ENCODE measurements at regions not wholly inside any gene's neighbourhood (a gene's known extent, or its start where the extent isn't known, plus 50 kb on each side); places are given as distances from the start of the nearest gene placed in this dataset.

- WGBS, 2 donors = 85 to 92% methylated on average over 1 of the region's 1 CpG
- Histone ChIP-seq H3K4me1 (peaks cover 0 to 4% (median 0%) of the 10 kb centered on the region in 4 donors), H3K27ac (no peak overlapping the region), H3K27me3 (no peaks in the 10 kb centered on the region), H3K9me3 (no peaks in the 10 kb centered on the region), H3K36me3 (no peaks in the 10 kb centered on the region), H3K4me3 (no peak overlapping the region)
- intact Hi-C loops (cut with DNase I) = no loop called here
- DNase-seq = no peak
- TF ChIP-seq POLR2A (IDR thresholded peaks at IDR 0.05) (no peak), CTCF (IDR thresholded peaks at IDR 0.05) (no peak), POLR2AphosphoS5 (IDR thresholded peaks at IDR 0.05) (no peak)
Measured at GRCh38 chr13:104314321-104314720, 1248.1 kb upstream of the SLC10A2 start.

- 57 to 64% methylated on average over 2 of the region's 2 CpGs for WGBS, 2 donors
- intact Hi-C loops (cut with DNase I) = no loop called here
- no peaks in the 10 kb centered on the region for H3K36me3 ChIP-seq
- DNase-seq = no peak
- no peak overlapping the region for H3K27ac ChIP-seq
- no peak for TF ChIP-seq POLR2A (IDR thresholded peaks at IDR 0.05)
- TF ChIP-seq POLR2AphosphoS5 (IDR thresholded peaks at IDR 0.05) = no peak
- TF ChIP-seq CTCF (IDR thresholded peaks at IDR 0.05) = no peak
- TF ChIP-seq EP300 (IDR thresholded peaks at IDR 0.05) = no peak
- no peak overlapping the region for H3K4me3 ChIP-seq
- no peaks in the 10 kb centered on the region for H3K4me1 ChIP-seq
- no peaks in the 10 kb centered on the region for H3K9me3 ChIP-seq
- H3K27me3 ChIP-seq = no peaks in the 10 kb centered on the region
Measured at GRCh38 chr13:104310861-104311260, 1244.6 kb upstream of the SLC10A2 start.

GRCh38 chr13:104309431-104309830, 1243.2 kb upstream of the SLC10A2 start:
- DNase-seq = no peak
- TF ChIP-seq EP300 (IDR thresholded peaks at IDR 0.05) (no peak), POLR2A (IDR thresholded peaks at IDR 0.05) (no peak), CTCF (IDR thresholded peaks at IDR 0.05) (no peak), POLR2AphosphoS5 (IDR thresholded peaks at IDR 0.05) (no peak)
- Histone ChIP-seq H3K4me3 (no peak overlapping the region), H3K9me3 (no peaks in the 10 kb centered on the region), H3K4me1 (no peaks in the 10 kb centered on the region), H3K36me3 (no peaks in the 10 kb centered on the region), H3K27me3 (no peaks in the 10 kb centered on the region), H3K27ac (no peak overlapping the region)
- WGBS, 2 donors = 61 to 79% methylated on average over 1 of the region's 1 CpG
- intact Hi-C loops (cut with DNase I) = no loop called here

GRCh38 chr13:104301171-104301975, 1235.2 kb upstream of the SLC10A2 start:
- WGBS, 2 donors = 62 to 69% methylated on average over 4 of the region's 4 CpGs
- H3K36me3 ChIP-seq = no peaks in the 10 kb centered on the region
- intact Hi-C loops (cut with DNase I) = no loop called here
- no peaks in the 10 kb centered on the region for H3K9me3 ChIP-seq
- H3K4me3 ChIP-seq = no peak overlapping the region
- no peaks in the 10 kb centered on the region for H3K27me3 ChIP-seq
- DNase-seq = no peak
- H3K27ac ChIP-seq = no peak overlapping the region
- H3K4me1 ChIP-seq = no peaks in the 10 kb centered on the region
- TF ChIP-seq CTCF (IDR thresholded peaks at IDR 0.05) = no peak
- no peak for TF ChIP-seq POLR2AphosphoS5 (IDR thresholded peaks at IDR 0.05)
- no peak for TF ChIP-seq POLR2A (IDR thresholded peaks at IDR 0.05)

- intact Hi-C loops (cut with DNase I) = no loop called here
- no peak overlapping the region for H3K27ac ChIP-seq
- H3K4me1 ChIP-seq = peaks cover 0 to 3% (median 0%) of the 10 kb centered on the region in 4 donors
- no peak for DNase-seq
- no peaks in the 10 kb centered on the region for H3K27me3 ChIP-seq
- H3K36me3 ChIP-seq = no peaks in the 10 kb centered on the region
- TF ChIP-seq POLR2A (IDR thresholded peaks at IDR 0.05) = no peak
- no peak overlapping the region for H3K4me3 ChIP-seq
- no peaks in the 10 kb centered on the region for H3K9me3 ChIP-seq
- 69 to 85% methylated on average over 2 of the region's 2 CpGs for WGBS, 2 donors
Measured at GRCh38 chr13:104297075-104297474, 1230.9 kb upstream of the SLC10A2 start.
